NCI-H510A treated with DMSO at 0.1 percent for 48 hours (cell line): ENCODE measurements at regions not wholly inside any gene's neighbourhood (a gene's known extent, or its start where the extent isn't known, plus 50 kb on each side); places are given as distances from the start of the nearest gene placed in this dataset.

ENCODE experiments used
- DNase-seq: peaks from one replicate; lab custom pipeline; 2025; lab: John Stamatoyannopoulos, UW

GRCh38 chr5:67331296-67331925, 134.8 kb upstream of the CD180 start:
- DNase-seq = no peak

GRCh38 chr5:67319935-67320725, 123.5 kb upstream of the CD180 start:
- no peak for DNase-seq

- no peak for DNase-seq
Measured at GRCh38 chr5:67318746-67319145, 122.1 kb upstream of the CD180 start.

- no peak for DNase-seq
Measured at GRCh38 chr5:67317603-67318002, 121.0 kb upstream of the CD180 start.

GRCh38 chr5:67316695-67317094, 120.1 kb upstream of the CD180 start:
- DNase-seq = no peak

GRCh38 chr5:67315082-67315989, 118.7 kb upstream of the CD180 start:
- DNase-seq = no peak

- no peak for DNase-seq
Measured at GRCh38 chr5:67311701-67312100, 115.1 kb upstream of the CD180 start.

- no peak for DNase-seq
Measured at GRCh38 chr5:67311208-67311607, 114.6 kb upstream of the CD180 start.

GRCh38 chr5:67310740-67311139, 114.1 kb upstream of the CD180 start:
- DNase-seq = no peak

- DNase-seq = no peak
Measured at GRCh38 chr5:67310169-67310568, 113.6 kb upstream of the CD180 start.

GRCh38 chr5:67308988-67309688, 112.5 kb upstream of the CD180 start:
- DNase-seq = peak; percentile 4

- no peak for DNase-seq
Measured at GRCh38 chr5:67306965-67307607, 110.5 kb upstream of the CD180 start.

GRCh38 chr5:67305913-67306710, 109.5 kb upstream of the CD180 start:
- DNase-seq = no peak

- no peak for DNase-seq
Measured at GRCh38 chr5:67305401-67305800, 108.8 kb upstream of the CD180 start.

GRCh38 chr5:67303356-67303755, 106.8 kb upstream of the CD180 start:
- DNase-seq = no peak

GRCh38 chr5:67301285-67301903, 104.8 kb upstream of the CD180 start:
- no peak for DNase-seq

GRCh38 chr5:67300326-67300725, 103.7 kb upstream of the CD180 start:
- DNase-seq = no peak

- DNase-seq = no peak
Measured at GRCh38 chr5:67299231-67299735, 102.7 kb upstream of the CD180 start.

- no peak for DNase-seq
Measured at GRCh38 chr5:67297802-67298532, 101.4 kb upstream of the CD180 start.
